Hematopoietic multipotent progenitor cell treated with erythropoietin and hydrocortisone succinate and interleukin-3 and kit ligand, for 4 days (in vitro differentiated cells): ENCODE measurements at regions not wholly inside any gene's neighbourhood (a gene's known extent, or its start where the extent isn't known, plus 50 kb on each side); places are given as distances from the start of the nearest gene placed in this dataset.

Source experiments
- DNase-seq: peaks from one replicate; pipeline ENCODE4 v3.0.0-alpha.2; 2015

DNA sequence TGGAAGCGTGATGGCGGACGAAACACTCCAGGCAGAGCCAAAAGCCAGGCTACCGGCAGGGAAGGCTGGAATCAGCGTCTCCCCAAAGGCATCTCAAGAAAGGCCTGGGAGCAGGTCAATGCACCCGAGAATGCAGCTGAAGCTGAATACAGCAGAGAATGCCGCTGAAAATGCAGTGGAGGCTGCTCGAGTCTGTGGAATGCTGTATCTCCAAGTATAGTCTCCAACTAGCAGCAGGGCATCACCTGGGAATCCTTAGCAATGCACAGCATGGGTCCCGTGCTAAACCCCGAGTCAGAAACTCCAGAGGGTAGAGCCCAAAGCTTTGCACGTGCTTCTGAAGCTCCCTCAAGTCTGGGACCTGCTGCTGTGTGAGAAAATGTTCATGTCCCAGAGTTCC, 191.1 kb upstream of the ALKAL2 start:
- no peak for DNase-seq

- DNase-seq = no peak
Observed at GRCh38 chr2:471560-471959, 183.7 kb upstream of the ALKAL2 start.

- no peak for DNase-seq
Observed at GRCh38 chr2:469514-469913, 181.6 kb upstream of the ALKAL2 start.

DNA sequence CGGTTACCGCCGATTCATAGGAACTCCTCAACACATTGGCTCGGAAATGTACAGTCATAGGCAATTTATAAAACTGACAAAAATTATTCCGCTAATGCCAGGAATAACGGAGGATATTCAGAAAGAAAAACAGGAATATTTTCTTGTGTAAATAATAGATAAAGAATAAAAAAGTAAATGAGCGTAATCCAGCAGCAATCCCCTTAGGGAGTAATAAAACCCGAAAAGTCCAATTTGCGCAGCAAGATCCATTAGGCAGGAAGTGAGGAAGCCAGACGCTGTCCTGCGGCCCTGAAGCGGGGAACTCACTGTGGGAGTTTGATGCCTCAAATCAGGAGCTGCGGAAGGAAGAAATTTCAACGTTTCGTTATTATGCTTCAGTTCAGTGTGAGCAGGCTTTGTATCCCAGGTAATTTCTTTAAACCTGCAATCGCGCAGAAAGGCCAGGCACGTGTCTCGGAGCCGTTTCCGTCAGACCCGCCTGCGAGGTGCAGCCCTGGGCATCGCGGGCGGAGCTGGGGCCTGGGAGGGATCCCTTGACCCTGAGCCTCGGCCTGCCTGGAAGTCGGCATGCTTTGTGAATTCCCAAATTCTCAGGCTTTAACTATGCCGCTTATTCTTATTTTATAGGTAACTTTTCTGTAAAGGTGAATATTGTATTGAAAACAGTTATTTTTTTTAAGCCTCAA, 180.9 kb upstream of the ALKAL2 start:
- DNase-seq = no peak

DNA sequence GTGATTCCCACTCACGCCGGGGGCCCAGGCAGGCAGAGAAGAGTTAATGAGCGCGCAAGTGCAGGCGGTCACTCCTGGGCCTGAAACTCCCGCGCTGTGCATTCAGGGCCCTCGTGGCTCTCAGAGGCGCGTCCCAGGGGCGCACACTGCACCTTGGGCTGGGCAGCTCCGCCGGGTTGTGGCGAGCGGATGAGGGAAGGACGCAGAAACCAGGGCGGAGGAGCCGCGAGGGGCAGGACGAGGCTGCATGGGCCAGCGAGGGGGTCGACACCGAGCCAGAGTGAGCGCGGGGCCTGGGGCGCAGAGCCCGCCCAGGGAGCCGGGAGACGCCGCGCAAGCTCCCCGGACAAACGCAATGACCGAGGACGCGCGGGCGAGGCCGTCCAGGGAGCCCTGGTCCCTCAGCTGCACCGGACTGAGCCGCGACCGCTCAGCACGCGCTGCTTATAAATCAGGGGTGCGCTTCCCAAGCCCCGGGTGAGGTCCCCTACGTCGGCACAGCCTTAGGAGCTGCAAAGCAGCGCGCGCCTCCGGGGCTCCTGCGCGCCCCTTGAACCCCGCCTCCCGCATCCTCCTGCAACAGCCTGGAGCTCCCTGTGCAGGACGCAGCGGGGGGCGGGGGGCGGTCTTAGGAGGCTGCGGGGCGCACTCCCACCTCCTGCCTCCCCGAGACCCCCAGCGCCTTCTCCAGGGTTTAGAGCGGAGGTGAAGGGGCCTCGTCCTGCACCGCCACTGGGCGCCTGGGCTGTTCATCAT, 180.2 kb upstream of the ALKAL2 start:
- DNase-seq = no peak

- DNase-seq = no peak
Observed at GRCh38 chr2:467543-467891, 179.6 kb upstream of the ALKAL2 start.

DNA sequence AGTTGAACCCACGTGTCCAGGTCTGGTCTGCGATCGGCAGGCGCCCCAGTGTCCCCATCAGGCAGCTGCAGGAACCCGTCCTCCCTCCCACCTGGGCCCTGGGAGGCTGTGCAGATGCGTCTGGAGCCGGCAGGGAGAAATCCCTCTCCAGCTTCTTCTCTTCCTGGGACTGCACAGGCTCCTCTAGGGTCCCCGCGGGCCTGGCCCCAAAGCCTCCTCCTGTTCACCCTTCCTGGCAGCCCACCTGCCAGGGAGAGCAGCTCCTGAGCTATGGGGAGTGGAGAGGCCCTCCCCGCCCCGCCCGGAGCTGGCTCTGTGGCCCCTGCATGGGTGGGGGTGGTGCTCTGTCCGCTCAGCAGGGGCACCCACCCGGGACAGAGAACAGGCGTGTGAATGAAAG, 179.2 kb upstream of the ALKAL2 start:
- no peak for DNase-seq

- no peak for DNase-seq
Observed at GRCh38 chr2:464562-465309, 176.8 kb upstream of the ALKAL2 start.

GRCh38 chr2:460861-461260, 173.0 kb upstream of the ALKAL2 start:
- peak; percentile 83 for DNase-seq

- DNase-seq = no peak
Observed at GRCh38 chr2:459931-460330, 172.0 kb upstream of the ALKAL2 start.

- DNase-seq = no peak
Observed at GRCh38 chr2:458425-458815, 170.5 kb upstream of the ALKAL2 start.

DNA sequence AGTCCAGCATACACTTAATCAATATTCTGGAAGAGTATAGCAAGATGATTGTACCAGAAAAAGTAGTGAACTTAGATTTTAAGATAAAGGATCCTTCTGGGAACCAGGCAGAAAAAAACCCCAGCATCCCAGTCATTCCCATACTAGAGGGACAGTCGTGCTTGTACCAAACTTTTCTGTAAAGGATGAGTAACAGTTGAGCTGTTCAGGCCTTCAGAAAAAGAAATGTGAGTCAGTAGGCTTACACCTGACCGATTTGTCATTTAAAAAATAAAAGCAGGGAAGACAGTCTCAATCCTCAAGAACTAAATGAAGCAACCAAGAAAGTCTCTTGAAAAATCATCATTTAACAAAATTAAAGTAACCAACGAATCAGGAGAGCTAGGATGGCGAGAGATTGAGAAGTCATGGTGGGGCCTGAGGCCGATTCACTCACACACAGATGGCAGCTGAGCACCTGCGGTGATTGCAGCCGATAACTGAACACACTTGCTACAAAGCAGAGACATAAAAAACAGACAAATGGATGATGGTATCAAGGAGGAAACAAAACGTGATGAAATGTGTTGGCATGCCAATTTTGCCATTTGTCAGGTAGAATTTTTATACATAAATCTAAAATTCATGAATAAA, 170.0 kb upstream of the ALKAL2 start:
- DNase-seq = no peak

GRCh38 chr2:457262-457661, 169.4 kb upstream of the ALKAL2 start:
- DNase-seq = no peak

DNA sequence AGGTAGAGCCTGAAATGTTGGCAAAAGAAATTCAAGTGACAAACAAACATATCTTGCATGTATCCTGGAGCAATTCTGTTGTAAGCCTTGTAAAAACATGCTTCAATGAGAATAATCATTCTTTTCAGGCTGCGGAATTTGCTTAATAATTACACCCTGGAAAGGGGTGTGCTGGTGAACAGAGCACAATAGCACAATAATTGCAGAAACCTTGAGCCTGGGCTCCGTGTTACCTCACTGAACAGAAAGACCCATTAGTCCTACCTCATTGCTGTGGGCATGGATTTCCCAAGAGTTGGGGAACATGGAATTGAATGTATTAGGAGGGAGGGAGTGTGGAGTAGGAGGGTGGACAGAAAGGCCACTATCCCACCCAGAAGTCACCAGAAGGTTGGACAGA, 168.0 kb upstream of the ALKAL2 start:
- DNase-seq = no peak

DNA sequence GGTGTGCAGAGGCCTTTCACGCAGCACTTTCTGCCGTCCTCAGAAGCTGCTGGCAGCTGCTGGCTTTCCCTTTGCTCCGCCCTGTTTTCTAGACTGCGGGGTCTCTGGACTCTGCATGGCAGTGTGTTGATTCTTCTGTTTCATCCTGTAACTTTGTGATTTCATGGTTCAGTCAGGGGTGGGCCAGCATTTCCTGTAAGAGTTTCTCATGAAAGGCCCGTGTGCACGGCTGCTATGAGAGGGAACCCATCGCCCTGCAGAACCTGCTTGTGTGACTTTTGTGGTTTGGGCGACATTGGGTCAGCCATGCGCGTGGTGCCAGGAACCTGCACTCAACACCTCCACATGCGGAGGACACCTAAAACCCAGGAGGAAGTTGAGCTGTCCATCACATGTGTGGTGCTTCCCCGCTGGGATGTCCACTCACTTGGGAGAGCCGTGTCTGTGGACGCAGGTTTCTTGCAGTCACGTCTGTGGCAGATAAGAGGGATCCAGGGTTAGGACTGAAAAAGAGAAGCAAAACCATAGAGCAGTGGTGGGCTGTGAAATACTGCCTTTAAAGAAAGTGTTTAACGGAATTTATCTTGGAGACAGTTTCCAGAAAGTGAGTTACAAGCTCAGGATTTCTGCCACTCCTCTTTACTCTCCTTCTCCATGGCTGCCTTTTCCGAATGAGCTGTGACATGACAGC, 167.3 kb upstream of the ALKAL2 start:
- DNase-seq = no peak

DNA sequence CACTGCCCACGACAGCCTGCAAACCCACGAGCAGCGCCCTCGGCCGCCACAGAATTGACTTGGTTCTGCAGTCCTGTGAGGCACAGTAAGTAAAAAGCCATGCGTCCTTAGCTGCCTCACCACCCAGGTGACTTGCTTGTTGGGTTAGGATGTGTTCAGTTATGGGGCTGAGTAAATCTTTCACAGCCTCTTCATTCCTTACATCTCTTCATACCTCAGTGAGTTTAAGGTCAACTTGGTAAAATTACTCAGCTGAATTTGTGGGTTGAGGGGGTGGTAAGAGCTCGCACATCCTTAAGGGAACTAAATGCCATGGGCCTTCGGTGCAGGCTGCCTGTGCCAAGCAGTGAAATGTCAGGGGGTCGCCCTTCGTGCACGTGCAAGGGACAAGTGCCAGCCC, 165.2 kb upstream of the ALKAL2 start:
- DNase-seq = no peak

- DNase-seq = no peak
Observed at GRCh38 chr2:451495-451894, 163.6 kb upstream of the ALKAL2 start.

GRCh38 chr2:449246-450067, 161.6 kb upstream of the ALKAL2 start:
- DNase-seq = no peak

DNA sequence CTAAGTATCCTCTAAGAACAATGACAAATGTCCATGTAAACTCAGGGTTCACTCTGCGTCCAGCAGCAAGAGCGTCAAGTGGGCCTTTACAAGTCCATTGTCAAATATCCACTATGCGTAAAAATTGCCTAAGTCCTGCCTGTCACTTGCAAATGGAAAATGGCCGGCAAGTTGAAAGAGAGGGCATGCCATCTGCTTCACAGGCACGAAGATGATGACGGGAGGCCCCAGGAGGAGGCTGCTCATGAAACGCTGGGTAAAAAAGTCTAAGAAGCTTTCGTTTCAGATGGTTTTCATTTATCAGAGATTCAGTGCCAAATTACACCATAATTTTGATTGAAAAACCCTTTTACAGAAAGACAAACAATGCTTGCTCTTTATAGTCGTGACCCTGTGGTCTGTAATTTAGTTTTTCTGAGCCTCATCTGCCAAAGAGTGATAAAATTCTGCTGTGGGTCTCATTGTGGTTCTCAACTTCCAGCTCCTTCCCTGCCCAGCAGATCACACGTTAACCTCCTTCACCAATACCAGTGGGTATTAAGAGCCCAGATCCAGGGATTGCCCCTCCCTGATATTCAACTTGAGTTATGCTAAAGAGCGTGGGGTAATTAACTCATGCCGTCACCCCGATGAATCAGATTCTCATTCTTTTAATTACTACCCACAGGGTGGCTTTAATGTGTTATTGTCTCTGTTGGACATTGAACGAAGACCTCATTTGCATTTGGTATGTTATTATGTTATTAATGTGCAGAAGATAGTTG, 160.2 kb upstream of the ALKAL2 start:
- DNase-seq = no peak

DNA sequence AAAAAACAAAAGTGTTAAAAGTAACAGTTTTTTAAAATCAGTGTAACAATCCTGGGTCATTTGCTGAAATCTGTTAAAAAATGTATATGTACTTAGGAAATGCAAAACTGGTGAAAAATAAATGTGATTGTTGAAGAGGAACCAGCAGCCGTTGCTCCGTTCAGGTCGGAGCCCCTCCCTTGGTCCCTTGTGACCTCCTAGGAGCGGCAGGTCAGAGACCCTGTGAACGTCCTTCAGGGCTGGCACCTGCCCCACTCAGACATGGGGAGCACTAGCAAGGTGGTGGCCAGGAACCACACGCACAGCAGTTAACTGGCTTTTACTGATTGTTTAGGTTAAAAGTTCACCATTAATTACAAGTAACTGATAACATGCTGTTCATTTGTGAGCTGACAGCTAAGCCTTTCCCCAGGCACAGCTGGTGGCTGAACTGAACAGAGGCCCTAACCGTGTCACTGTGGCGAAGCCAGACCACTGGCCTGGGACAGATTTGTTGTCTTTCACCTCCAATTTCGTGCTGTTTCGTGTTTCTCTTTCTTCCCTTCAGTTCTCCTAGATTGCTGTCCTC, 159.2 kb upstream of the ALKAL2 start:
- no peak for DNase-seq

DNA sequence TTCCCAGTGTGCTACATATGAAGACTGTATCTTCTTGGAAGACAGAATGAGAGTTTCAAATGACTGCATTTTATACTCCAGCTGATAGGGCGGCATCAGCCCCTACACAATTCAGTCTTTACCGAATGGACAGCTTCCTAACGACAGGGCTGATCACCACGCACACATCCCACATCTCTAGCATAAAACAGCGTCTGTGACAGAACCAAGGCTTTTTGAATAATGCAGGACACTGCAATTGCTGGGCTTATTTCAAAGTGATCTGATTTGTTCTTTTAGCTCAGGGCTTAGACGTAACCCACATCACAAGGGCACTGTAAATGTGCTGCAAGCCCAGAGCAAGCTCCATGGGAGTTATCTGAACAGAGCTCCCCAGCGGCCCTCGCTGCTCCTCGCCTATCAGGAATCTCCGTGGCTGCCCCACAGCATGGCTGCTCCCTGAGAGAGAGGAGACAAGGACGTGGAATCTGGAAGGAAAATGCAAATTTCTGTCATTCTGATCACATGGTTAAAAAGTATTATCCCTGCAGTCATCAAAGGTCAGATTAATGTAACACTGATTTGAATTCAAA, 158.5 kb upstream of the ALKAL2 start:
- DNase-seq = no peak
